IMR-90 (cell line): ENCODE measurements at regions not wholly inside any gene's neighbourhood (a gene's known extent, or its start where the extent isn't known, plus 50 kb on each side); places are given as distances from the start of the nearest gene placed in this dataset.

Experiments
- ATAC-seq: fragments of 200-7000 bp; cut with Tn5 transposase; 2 replicates; pipeline ENCODE4 v1.9.1; 2020; ENCODE audit warnings: low read depth, mild to moderate bottlenecking, moderate library complexity
- BruUV-seq: library from RNA; stranded (reverse); fragments of 400-500 nt; replicated peaks from 2 replicates; lab custom pipeline; 2021; lab: Mats Ljungman, UMichigan
- CTCF ChIA-PET: fragments of 300-600 bp; formaldehyde crosslinking; extraction: SDS; loops from one replicate; lab custom pipeline; 2021; ENCODE audit warnings: antibody characterized with exemption; lab: Yijun Ruan, JAX
- POLR2A ChIA-PET: fragments of 300-600 bp; sonication (Branson Sonifier 250); formaldehyde crosslinking; loops from one replicate; lab custom pipeline; 2022; ENCODE audit warnings: antibody characterized with exemption; ENCODE audit not compliant: unreplicated experiment; lab: Charles Lee
- DNase-seq: peaks from one replicate; pipeline ENCODE4 v3.0.0; 2013
- H2AFZ ChIP-seq: replicated peaks from 2 replicates; pipeline ENCODE3; 2013; ENCODE audit warnings: low read length, mild to moderate bottlenecking; ENCODE audit not compliant: poor library complexity
- H2AK5ac ChIP-seq: 2 replicates; pipeline ENCODE4 v1.6.1; 2013; ENCODE audit warnings: low read depth, low read length, inconsistent platforms
- H2AK9ac ChIP-seq: replicated peaks from 2 replicates; pipeline ENCODE3; 2013; ENCODE audit warnings: mild to moderate bottlenecking, low read depth, low read length, moderate library complexity; ENCODE audit not compliant: poor library complexity
- H2BK120ac ChIP-seq: 2 replicates; pipeline ENCODE4 v1.6.1; 2013; ENCODE audit warnings: low read depth, low read length, inconsistent platforms
- H2BK15ac ChIP-seq: 3 replicates; pipeline ENCODE4 v1.6.1; 2013; ENCODE audit warnings: low read depth, low read length, inconsistent platforms
- H2BK20ac ChIP-seq: 2 replicates; pipeline ENCODE4 v1.6.1; 2013; ENCODE audit warnings: low read depth, mild to moderate bottlenecking, inconsistent platforms, low read length, moderate library complexity
- H2BK5ac ChIP-seq: 2 replicates; pipeline ENCODE4 v1.6.1; 2013; ENCODE audit warnings: mild to moderate bottlenecking, low read depth, low read length, inconsistent platforms; ENCODE audit not compliant: poor library complexity, severe bottlenecking
- H3K14ac ChIP-seq: replicated peaks from 2 replicates; pipeline ENCODE4 v1.6.1; 2013; ENCODE audit warnings: low read depth, low read length, inconsistent platforms
- H3K18ac ChIP-seq: 2 replicates; pipeline ENCODE4 v1.6.1; 2013; ENCODE audit warnings: low read depth, low read length, control low read depth
- H3K23ac ChIP-seq: 2 replicates; pipeline ENCODE4 v1.6.1; 2013; ENCODE audit warnings: low read depth, low read length, inconsistent platforms
- H3K27ac ChIP-seq: 2 replicates; pipeline ENCODE4 v1.5.1; 2013; ENCODE audit warnings: mild to moderate bottlenecking, control low read depth, low read length; ENCODE audit not compliant: insufficient read depth
- H3K27me3 ChIP-seq: 2 replicates; pipeline ENCODE4 v1.6.1; 2013; ENCODE audit warnings: low read length; ENCODE audit not compliant: control insufficient read depth, insufficient read depth
- H3K36me3 ChIP-seq: 2 replicates; pipeline ENCODE4 v1.6.1; 2013; ENCODE audit warnings: low read length, mixed read lengths; ENCODE audit not compliant: control insufficient read depth, insufficient read depth
- H3K4ac ChIP-seq: 2 replicates; pipeline ENCODE4 v1.6.1; 2013; ENCODE audit warnings: low read depth, low read length, inconsistent platforms
- H3K4me1 ChIP-seq: 2 replicates; pipeline ENCODE4 v1.6.1; 2013; ENCODE audit warnings: low read length, mixed read lengths; ENCODE audit not compliant: control insufficient read depth, insufficient read depth
- H3K4me2 ChIP-seq: 2 replicates; pipeline ENCODE4 v1.6.1; 2013; ENCODE audit warnings: low read depth, mild to moderate bottlenecking, control low read depth, low read length, moderate library complexity
- H3K4me3 ChIP-seq: 2 replicates; pipeline ENCODE4 v1.5.1; 2013; ENCODE audit warnings: low read depth, mild to moderate bottlenecking, control low read depth, low read length, moderate library complexity; ENCODE audit not compliant: insufficient read depth
- H3K56ac ChIP-seq: 2 replicates; pipeline ENCODE4 v1.6.1; 2013; ENCODE audit warnings: low read length, inconsistent platforms; ENCODE audit not compliant: insufficient read depth; ENCODE audit errors: extremely low read depth
- H3K79me1 ChIP-seq, 2 experiments: 2 replicates each; pipeline ENCODE4 v1.6.1; 2013; ENCODE audit warnings: low read length in 2 of 2, inconsistent platforms in 1 of 2, low read depth in 1 of 2
- H3K9ac ChIP-seq: 2 replicates; pipeline ENCODE4 v1.6.1; 2013; ENCODE audit warnings: low read depth, low read length, control low read depth
- H3K9me1 ChIP-seq: 2 replicates; pipeline ENCODE4 v1.6.1; 2013; ENCODE audit warnings: low read length, inconsistent platforms; ENCODE audit not compliant: insufficient read depth
- H3K9me3 ChIP-seq: 2 replicates; pipeline ENCODE4 v1.6.1; 2013; ENCODE audit warnings: low read length; ENCODE audit not compliant: control insufficient read depth, insufficient read depth
- H4K20me1 ChIP-seq: 2 replicates; pipeline ENCODE4 v1.6.1; 2013; ENCODE audit warnings: low read length, inconsistent platforms; ENCODE audit not compliant: insufficient read depth
- H4K5ac ChIP-seq: 2 replicates; pipeline ENCODE4 v1.6.1; 2013; ENCODE audit warnings: mild to moderate bottlenecking, low read depth, low read length, control low read depth
- H4K8ac ChIP-seq, 2 experiments: 2 replicates each; pipeline ENCODE4 v1.6.1; 2013; ENCODE audit warnings: low read depth in 2 of 2, low read length in 2 of 2, control low read depth in 1 of 2, inconsistent platforms in 1 of 2
- H4K91ac ChIP-seq: 2 replicates; pipeline ENCODE4 v1.6.1; 2013; ENCODE audit warnings: low read depth, low read length, inconsistent platforms; ENCODE audit not compliant: insufficient read depth
- CTCF ChIP-seq: conservative IDR thresholded peaks from 2 replicates; pipeline ENCODE4 v1.5.1; 2012; ENCODE audit warnings: mild to moderate bottlenecking, low read depth, low read length, improper control_type of control experiment
- FOS ChIP-seq: fragments of 150-350 bp; IDR thresholded peaks from 2 replicates; pipeline ENCODE4 v1.6.1; 2016; ENCODE audit warnings: low read depth, low read length
- MAFK ChIP-seq: IDR thresholded peaks from 2 replicates; pipeline ENCODE4 v1.6.1; 2012; ENCODE audit warnings: low read depth, low read length, improper control_type of control experiment
- POLR2A ChIP-seq: IDR thresholded peaks from 2 replicates; pipeline ENCODE4 v1.6.1; 2012; ENCODE audit warnings: mild to moderate bottlenecking, low read depth, low read length
- WGBS, 2 experiments: methylation state at CpG; one replicate each; pipeline versions ENCODE4 v1.1.5 to v1.1.7; 2013; ENCODE audit warnings: missing lambda C conversion rate in 2 of 2; ENCODE audit not compliant: insufficient read length in 1 of 2; ENCODE audit errors: extremely low coverage in 2 of 2; 5-methylcytosine and 5-hydroxymethylcytosine counted together
- dilution Hi-C: fragments of 300-500 bp; cut with HindIII; formaldehyde crosslinking; loops from one replicate; pipeline ENCODE4 v1.14.3; 2018; ENCODE audit warnings: low sequenced_read_pairs; ENCODE audit not compliant: unreplicated experiment
- in situ Hi-C: fragments of 300-500 bp; cut with MboI; formaldehyde crosslinking; loops from 3 replicates; pipeline ENCODE4 v1.14.3; 2019; ENCODE audit warnings: low sequenced_read_pairs, inconsistent platforms, mixed read lengths
- intact Hi-C: fragments of 100-400 bp; cut with micrococcal nuclease; formaldehyde crosslinking; loops from 2 replicates; pipeline ENCODE4 v1.10.0; 2022

- Histone ChIP-seq H2AFZ (no peak overlapping the region), H3K18ac (no peak overlapping the region), H3K27ac (no peak overlapping the region), H3K36me3 (no peaks in the 10 kb centered on the region), H2BK120ac (no peak overlapping the region), H3K79me1 (no peaks in the 10 kb centered on the region), H2AK5ac (no peak overlapping the region), H3K4me2 (no peak overlapping the region), H4K5ac (no peak overlapping the region), H4K91ac (no peak overlapping the region), H2BK20ac (no peak overlapping the region), H2AK9ac (no peak overlapping the region), H3K9me1 (no peaks in the 10 kb centered on the region), H3K4me1 (no peaks in the 10 kb centered on the region), H2BK5ac (no peak overlapping the region), H4K8ac (no peak overlapping the region), H3K14ac (no peak overlapping the region), H3K27me3 (no peaks in the 10 kb centered on the region), H3K4ac (no peak overlapping the region), H3K9ac (no peak overlapping the region), H3K23ac (no peak overlapping the region), H3K56ac (no peak overlapping the region), H3K9me3 (no peaks in the 10 kb centered on the region), H3K4me3 (no peak overlapping the region), H2BK15ac (no peak overlapping the region), H4K20me1 (no peaks in the 10 kb centered on the region)
- ATAC-seq (no peak), DNase-seq (no peak)
- no TSS peak for BruUV-seq
- WGBS, 2 experiments = no CpG with 5 or more reads among the region's 1 CpG
- TF ChIP-seq FOS (no peak), POLR2A (no peak), MAFK (no peak), CTCF (no peak)
- POLR2A ChIA-PET = no interaction called here
- in situ Hi-C loops = no loop called here
- CTCF ChIA-PET = no interaction called here
- dilution Hi-C loops = no loop called here
- intact Hi-C loops = no loop called here
Measured at GRCh38 chr9:118419676-118420075, 715.5 kb downstream of the TLR4 start.
